ENCODE measurements at regions not wholly inside any gene's neighbourhood (a gene's known extent, or its start where the extent isn't known, plus 50 kb on each side); places are given as distances from the start of the nearest gene placed in this dataset.

- intact Hi-C loops (cut with DNase I, micrococcal nuclease): no loop called here
- no peak overlapping the region for H3K4me3 ChIP-seq
- H3K4me1 ChIP-seq (ENCODE audit: low read depth): no peaks in the 10 kb centered on the region
- no peak for DNase-seq
- peaks cover 3% of the 10 kb centered on the region for H3K9me3 ChIP-seq
- no peak for TF ChIP-seq CTCF (IDR thresholded peaks at IDR 0.05)
- no peak for ATAC-seq
- H3K36me3 ChIP-seq (ENCODE audit: low read depth): no peaks in the 10 kb centered on the region
Observed at GRCh38 chr6:120736740-120737139, 597.5 kb downstream of the TBC1D32 start.

- intact Hi-C loops (cut with DNase I, micrococcal nuclease): no loop called here
- Histone ChIP-seq H3K4me1 (ENCODE audit: low read depth) (no peaks in the 10 kb centered on the region), H3K4me3 (no peak overlapping the region), H3K36me3 (ENCODE audit: low read depth) (no peaks in the 10 kb centered on the region), H3K9me3 (peaks cover 9% of the 10 kb centered on the region)
- no peak for DNase-seq
- ATAC-seq: no peak
- no peak for TF ChIP-seq CTCF (IDR thresholded peaks at IDR 0.05)
Observed at GRCh38 chr6:120735641-120736040, 598.6 kb downstream of the TBC1D32 start.

GRCh38 chr6:120711255-120711654 lies 623.0 kb downstream of the TBC1D32 start:
- H3K9me3 ChIP-seq: peaks cover 6% of the 10 kb centered on the region
- intact Hi-C loops (cut with DNase I, micrococcal nuclease): no loop called here
- H3K4me3 ChIP-seq: no peak overlapping the region
- ATAC-seq (no peak), DNase-seq (no peak)
- H3K36me3 ChIP-seq (ENCODE audit: low read depth): no peaks in the 10 kb centered on the region
- TF ChIP-seq CTCF (IDR thresholded peaks at IDR 0.05): no peak
- no peaks in the 10 kb centered on the region for H3K4me1 ChIP-seq (ENCODE audit: low read depth)

GRCh38 chr6:120700001-120700400 lies 634.3 kb downstream of the TBC1D32 start:
- TF ChIP-seq CTCF (IDR thresholded peaks at IDR 0.05): no peak
- H3K9me3 ChIP-seq: no peaks in the 10 kb centered on the region
- H3K4me1 ChIP-seq (ENCODE audit: low read depth): no peaks in the 10 kb centered on the region
- H3K36me3 ChIP-seq (ENCODE audit: low read depth): no peaks in the 10 kb centered on the region
- no peak for ATAC-seq
- intact Hi-C loops (cut with DNase I, micrococcal nuclease): no loop called here
- no peak for DNase-seq
- H3K4me3 ChIP-seq: no peak overlapping the region

GRCh38 chr6:120686492-120686891 lies 647.8 kb downstream of the TBC1D32 start:
- no peak for ATAC-seq
- H3K4me1 ChIP-seq (ENCODE audit: low read depth): no peaks in the 10 kb centered on the region
- intact Hi-C loops (cut with DNase I, micrococcal nuclease): no loop called here
- H3K36me3 ChIP-seq (ENCODE audit: low read depth): no peaks in the 10 kb centered on the region
- no peak for TF ChIP-seq CTCF (IDR thresholded peaks at IDR 0.05)
- no peak overlapping the region for H3K4me3 ChIP-seq
- no peak for DNase-seq
- no peaks in the 10 kb centered on the region for H3K9me3 ChIP-seq

- intact Hi-C loops (cut with DNase I, micrococcal nuclease): no loop called here
- no peak for ATAC-seq
- no peaks in the 10 kb centered on the region for H3K36me3 ChIP-seq (ENCODE audit: low read depth)
Observed at GRCh38 chr6:120682145-120682544, 652.1 kb downstream of the TBC1D32 start.

More at GRCh38 chr6:120682145-120682544, 652.1 kb downstream of the TBC1D32 start:
- H3K4me1 ChIP-seq (ENCODE audit: low read depth): no peaks in the 10 kb centered on the region
- TF ChIP-seq CTCF (IDR thresholded peaks at IDR 0.05): no peak
- DNase-seq: no peak
- H3K9me3 ChIP-seq: no peaks in the 10 kb centered on the region
- no peak overlapping the region for H3K4me3 ChIP-seq
